Stimulated activated effector memory CD8-positive, alpha-beta T cell treated with anti-CD3 and anti-CD28 coated beads, Interleukin-12 subunit alpha, Interleukin-12 subunit beta, amount 100 ng/mL, for 72 hours (primary cell): ENCODE measurements at regions not wholly inside any gene's neighbourhood (a gene's known extent, or its start where the extent isn't known, plus 50 kb on each side); places are given as distances from the start of the nearest gene placed in this dataset.

Source experiments
- ATAC-seq: fragments of 150-1000 bp; cut with Tn5 transposase; 2 replicates; pipeline ENCODE4 v1.10.0; 2021
- DNase-seq, 2 donors: peaks; one replicate each; pipeline ENCODE4 v3.0.0; 2021 to 2022; ENCODE audit warnings: low spot score in 2 of 2
- H3K27ac Mint-ChIP-seq: one replicate; pipeline ENCODE4 v1.8.0; 2022; ENCODE audit warnings: mild to moderate bottlenecking, mixed read lengths
- H3K36me3 Mint-ChIP-seq: one replicate; pipeline ENCODE4 v1.8.0; 2022; ENCODE audit warnings: mild to moderate bottlenecking, mixed read lengths
- H3K4me1 Mint-ChIP-seq: one replicate; pipeline ENCODE4 v1.8.0; 2022; ENCODE audit warnings: mixed read lengths
- H3K4me3 Mint-ChIP-seq: one replicate; pipeline ENCODE4 v1.8.0; 2022; ENCODE audit warnings: mild to moderate bottlenecking, mixed read lengths
- H3K9me3 Mint-ChIP-seq: one replicate; pipeline ENCODE4 v1.8.0; 2022; ENCODE audit warnings: mixed read lengths

DNA sequence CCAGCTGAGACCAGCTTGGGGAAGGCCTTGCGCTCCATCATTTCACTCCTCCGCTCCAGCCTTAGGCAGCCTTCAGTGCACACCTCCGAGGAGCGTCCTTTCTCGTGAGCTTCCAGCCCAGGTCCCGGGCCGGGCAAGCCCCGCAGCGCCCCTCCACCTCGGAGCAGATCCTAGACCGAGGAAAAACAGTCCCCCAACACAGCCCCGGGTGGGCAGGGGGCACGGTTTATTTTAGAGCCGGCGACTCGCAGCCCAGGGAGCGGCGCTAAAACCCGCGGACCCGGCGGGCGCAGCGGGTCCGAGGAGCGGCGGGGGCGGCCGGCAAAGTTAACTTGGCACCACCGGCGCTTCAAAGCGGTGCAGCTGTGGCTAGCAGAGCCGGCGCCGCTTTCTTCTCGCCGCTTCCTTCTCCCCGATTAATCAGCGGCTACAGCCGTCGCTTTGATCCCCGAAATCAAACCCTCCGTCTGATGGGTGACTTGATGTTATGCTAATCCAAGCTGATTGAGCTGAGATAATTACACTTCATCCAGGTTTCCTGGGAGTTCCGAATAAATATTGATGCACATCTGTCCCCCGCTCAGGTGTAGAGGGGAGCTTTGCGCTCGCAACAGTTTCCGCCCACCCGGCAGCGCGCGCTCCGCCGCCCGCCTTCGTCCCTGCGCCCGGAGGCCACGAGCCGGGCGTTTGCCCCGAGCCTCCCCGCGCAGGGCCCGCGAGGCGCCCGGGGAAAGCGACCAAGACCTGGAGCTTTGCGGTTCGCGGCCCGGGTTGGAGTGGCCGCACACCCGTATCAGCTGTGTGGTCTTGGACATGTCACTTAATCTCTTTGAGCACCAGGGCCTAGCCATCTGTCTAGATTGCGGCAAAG is 192.7 kb downstream of the BUD13 start:
- no peak overlapping the region for H3K4me3 Mint-ChIP-seq
- no peak for ATAC-seq
- no peaks in the 10 kb centered on the region for H3K9me3 Mint-ChIP-seq
- no peak for DNase-seq
- H3K27ac Mint-ChIP-seq, result no peak overlapping the region
- no peaks in the 10 kb centered on the region for H3K36me3 Mint-ChIP-seq
- H3K4me1 Mint-ChIP-seq, result no peaks in the 10 kb centered on the region

DNA sequence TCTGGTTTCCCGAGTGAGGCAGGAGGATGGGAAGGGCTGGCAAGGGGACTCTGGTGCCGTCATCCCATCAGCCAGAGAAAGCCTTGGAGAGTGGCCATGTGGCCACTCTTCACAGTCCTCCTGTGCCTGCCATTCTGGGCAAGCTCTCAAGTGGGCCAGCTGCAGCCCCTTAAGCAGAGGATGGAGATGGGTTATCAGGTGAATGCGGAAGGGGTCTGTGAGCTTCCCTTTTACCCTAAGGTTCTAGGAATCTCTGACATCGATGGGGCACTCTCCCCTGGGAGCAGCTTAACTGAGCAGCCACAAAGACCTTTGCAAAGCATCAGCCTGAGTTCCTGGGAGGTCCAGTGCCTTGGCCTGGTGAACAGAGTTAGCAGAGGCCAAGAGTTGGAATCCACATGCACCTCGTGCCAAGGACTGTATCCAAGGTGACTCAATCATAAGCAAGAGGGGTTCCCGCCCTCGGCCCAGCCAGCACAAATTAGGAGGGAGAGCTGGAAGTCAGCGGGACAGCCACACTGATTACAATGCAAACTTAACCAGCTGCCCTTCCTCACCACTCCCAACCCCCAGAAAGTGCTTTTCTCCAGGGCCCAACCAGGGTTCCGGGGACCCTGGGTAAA is 193.6 kb downstream of the BUD13 start:
- ATAC-seq (no peak), DNase-seq (no peak)
- H3K4me3 Mint-ChIP-seq, result no peak overlapping the region
- no peaks in the 10 kb centered on the region for H3K36me3 Mint-ChIP-seq
- no peaks in the 10 kb centered on the region for H3K4me1 Mint-ChIP-seq
- H3K27ac Mint-ChIP-seq, result no peak overlapping the region
- no peaks in the 10 kb centered on the region for H3K9me3 Mint-ChIP-seq

- H3K9me3 Mint-ChIP-seq, result no peaks in the 10 kb centered on the region
Observed at GRCh38 chr11:116577956-116578355, 194.8 kb downstream of the BUD13 start.

DNA sequence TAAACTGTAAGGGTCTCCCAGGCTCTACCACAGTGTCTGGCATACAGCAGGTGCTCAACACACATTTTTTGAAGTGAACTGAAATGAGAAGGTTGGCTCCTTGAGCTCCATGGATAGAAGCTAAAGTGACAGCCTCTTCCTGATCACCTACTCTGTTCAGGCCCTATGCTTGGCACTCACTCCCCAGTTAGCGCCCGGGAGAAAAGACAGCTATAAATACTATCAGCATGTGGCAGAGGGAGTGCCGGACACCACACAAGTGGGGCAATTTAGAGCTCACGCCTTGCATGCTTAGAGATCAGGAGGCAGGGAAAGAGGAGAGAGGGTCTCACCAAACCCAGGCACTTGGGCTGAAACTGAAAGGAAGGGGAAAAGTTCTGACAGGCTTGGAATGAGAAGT is 195.5 kb downstream of the BUD13 start:
- Mint-ChIP-seq H3K4me1 (no peaks in the 10 kb centered on the region), H3K4me3 (no peak overlapping the region), H3K27ac (no peak overlapping the region), H3K36me3 (no peaks in the 10 kb centered on the region), H3K9me3 (no peaks in the 10 kb centered on the region)
- DNase-seq (no peak), ATAC-seq (no peak)

More at GRCh38 chr11:116577956-116578355, 194.8 kb downstream of the BUD13 start:
- no peak overlapping the region for H3K4me3 Mint-ChIP-seq
- H3K36me3 Mint-ChIP-seq, result no peaks in the 10 kb centered on the region
- ATAC-seq, result no peak
- no peak overlapping the region for H3K27ac Mint-ChIP-seq
- no peaks in the 10 kb centered on the region for H3K4me1 Mint-ChIP-seq
- no peak for DNase-seq

GRCh38 chr11:116576526-116576925 is 196.3 kb downstream of the BUD13 start:
- no peaks in the 10 kb centered on the region for H3K9me3 Mint-ChIP-seq
- H3K4me1 Mint-ChIP-seq, result no peaks in the 10 kb centered on the region
- no peaks in the 10 kb centered on the region for H3K36me3 Mint-ChIP-seq
- no peak overlapping the region for H3K4me3 Mint-ChIP-seq
- no peak for DNase-seq
- no peak overlapping the region for H3K27ac Mint-ChIP-seq
- ATAC-seq, result no peak

DNA sequence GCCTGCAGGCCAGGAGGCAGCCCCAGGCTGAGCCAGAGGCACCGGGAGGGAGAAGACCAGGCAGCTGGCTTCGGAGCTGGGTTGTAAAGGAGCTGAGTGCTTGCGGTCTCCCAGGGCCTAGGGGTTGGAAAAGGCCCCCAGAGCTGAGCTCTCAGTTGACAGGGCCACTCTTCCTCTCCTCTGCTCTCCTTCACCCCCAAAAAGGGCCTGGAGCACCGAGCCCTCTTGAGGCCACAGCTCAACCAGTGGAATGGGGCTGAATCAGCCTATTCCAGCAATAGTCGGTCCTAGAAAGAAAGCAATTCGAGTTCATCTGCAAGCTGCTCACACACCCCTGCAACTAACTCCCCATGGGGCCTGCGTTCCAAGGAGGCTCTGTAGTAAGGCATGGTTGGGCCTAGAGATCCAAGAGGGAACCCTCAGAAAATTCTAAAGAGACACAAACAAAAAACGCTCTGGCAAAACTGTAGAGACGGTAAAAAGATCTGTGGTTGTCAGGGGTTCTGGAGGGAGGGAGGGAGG is 205.0 kb downstream of the BUD13 start:
- Mint-ChIP-seq H3K36me3 (no peaks in the 10 kb centered on the region), H3K27ac (no peak overlapping the region), H3K4me1 (no peaks in the 10 kb centered on the region), H3K9me3 (peaks cover 4% of the 10 kb centered on the region), H3K4me3 (no peak overlapping the region)
- no peak for DNase-seq
- ATAC-seq, result no peak

- DNase-seq (no peak), ATAC-seq (no peak)
- Mint-ChIP-seq H3K27ac (no peak overlapping the region), H3K36me3 (no peaks in the 10 kb centered on the region), H3K4me3 (no peak overlapping the region), H3K4me1 (no peaks in the 10 kb centered on the region), H3K9me3 (peaks cover 4% of the 10 kb centered on the region)
Observed at GRCh38 chr11:116563712-116564047, 209.1 kb downstream of the BUD13 start.

- Mint-ChIP-seq H3K9me3 (peaks cover 4% of the 10 kb centered on the region), H3K4me1 (no peaks in the 10 kb centered on the region), H3K36me3 (no peaks in the 10 kb centered on the region), H3K4me3 (no peak overlapping the region), H3K27ac (no peak overlapping the region)
- no peak for DNase-seq
- no peak for ATAC-seq
Observed at GRCh38 chr11:116563028-116563711, 209.6 kb downstream of the BUD13 start.

DNA sequence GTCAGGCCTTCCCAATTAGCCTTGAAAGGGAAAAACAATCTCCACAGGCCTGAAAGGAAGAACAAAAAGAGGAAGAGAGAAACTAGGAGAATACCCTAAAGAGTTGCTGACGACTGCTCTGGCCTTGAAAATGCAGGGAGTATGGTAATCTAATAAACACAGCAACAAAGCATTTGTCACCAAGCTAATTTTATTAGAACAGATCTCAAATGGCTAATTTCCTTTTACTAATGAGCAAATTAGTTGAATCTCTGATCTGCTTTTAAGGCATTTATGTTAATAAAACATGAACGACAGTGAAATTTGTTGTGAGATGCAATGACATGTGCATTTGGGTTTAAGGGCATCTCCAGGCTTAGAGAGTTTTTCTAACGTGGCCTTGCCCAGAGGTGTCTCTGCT is 212.2 kb downstream of the BUD13 start:
- no peaks in the 10 kb centered on the region for H3K4me1 Mint-ChIP-seq
- no peak overlapping the region for H3K4me3 Mint-ChIP-seq
- no peak for ATAC-seq
- no peak for DNase-seq
- peaks cover 4% of the 10 kb centered on the region for H3K9me3 Mint-ChIP-seq
- no peaks in the 10 kb centered on the region for H3K36me3 Mint-ChIP-seq
- H3K27ac Mint-ChIP-seq, result no peak overlapping the region

DNA sequence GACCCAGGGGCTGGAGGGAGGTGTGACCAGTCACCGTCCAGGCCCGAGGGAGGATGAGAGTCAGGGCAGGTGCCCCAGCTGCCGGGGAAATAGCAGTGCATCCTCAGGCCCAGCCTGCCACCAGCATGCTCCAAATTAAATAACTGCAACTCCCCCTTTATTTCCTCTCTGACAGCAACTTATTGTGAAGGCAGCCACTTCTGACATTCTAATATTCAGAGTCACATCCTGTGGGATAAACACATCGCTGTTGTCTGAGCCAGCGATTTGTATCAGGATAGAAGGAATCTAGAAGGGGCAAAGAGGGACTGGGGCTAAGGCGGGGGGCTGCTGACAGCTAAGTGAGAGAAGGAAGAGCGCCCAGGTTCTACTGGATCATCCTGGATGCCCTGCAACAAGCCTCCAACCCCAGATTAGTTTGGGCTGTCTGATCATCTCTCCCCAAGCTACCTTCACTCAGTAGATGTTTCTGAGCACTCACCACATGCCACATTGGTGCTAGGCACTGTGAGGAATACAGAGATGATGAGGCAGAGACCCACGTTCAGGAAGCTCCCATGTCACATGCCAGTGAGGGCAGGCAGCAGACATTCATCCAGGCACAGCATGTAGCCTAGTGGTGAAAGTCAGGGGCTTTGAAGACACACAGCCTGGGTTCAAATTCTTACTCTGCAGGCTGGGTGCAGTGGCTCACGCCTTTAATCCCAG is 214.1 kb downstream of the BUD13 start:
- H3K4me3 Mint-ChIP-seq, result no peak overlapping the region
- H3K4me1 Mint-ChIP-seq, result no peaks in the 10 kb centered on the region
- H3K9me3 Mint-ChIP-seq, result peaks cover 2% of the 10 kb centered on the region
- ATAC-seq (no peak), DNase-seq (no peak)
- H3K36me3 Mint-ChIP-seq, result no peaks in the 10 kb centered on the region
- H3K27ac Mint-ChIP-seq, result no peak overlapping the region

GRCh38 chr11:116557282-116557681 is 215.5 kb downstream of the BUD13 start:
- peaks cover 2% of the 10 kb centered on the region for H3K9me3 Mint-ChIP-seq
- H3K4me3 Mint-ChIP-seq, result no peak overlapping the region
- H3K36me3 Mint-ChIP-seq, result no peaks in the 10 kb centered on the region
- DNase-seq (no peak), ATAC-seq (peak; percentile 22)
- H3K27ac Mint-ChIP-seq, result no peak overlapping the region
- H3K4me1 Mint-ChIP-seq, result no peaks in the 10 kb centered on the region

DNA sequence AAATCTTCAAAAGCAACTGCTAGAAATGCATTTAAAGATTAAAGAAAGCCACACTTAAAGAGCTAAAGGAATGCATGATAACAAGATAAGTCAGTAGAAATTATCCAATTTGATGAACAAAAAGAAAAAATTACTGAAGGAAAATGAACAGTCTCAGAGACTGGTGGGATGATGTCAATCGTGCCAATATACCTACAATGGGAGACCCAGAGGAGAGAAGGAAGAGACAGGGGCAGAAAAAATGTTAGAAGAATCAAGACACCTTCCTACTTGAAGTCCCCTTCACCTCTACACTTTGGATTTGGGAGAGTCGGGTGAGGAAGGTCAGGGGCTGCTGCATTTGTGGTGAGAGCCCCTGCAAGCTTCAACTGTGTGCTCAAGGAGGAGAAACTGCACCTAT is 216.3 kb downstream of the BUD13 start:
- H3K4me3 Mint-ChIP-seq, result no peak overlapping the region
- peaks cover 2% of the 10 kb centered on the region for H3K9me3 Mint-ChIP-seq
- H3K36me3 Mint-ChIP-seq, result no peaks in the 10 kb centered on the region
- no peaks in the 10 kb centered on the region for H3K4me1 Mint-ChIP-seq
- no peak overlapping the region for H3K27ac Mint-ChIP-seq
- DNase-seq (no peak), ATAC-seq (no peak)

GRCh38 chr11:116553482-116553881 is 219.3 kb downstream of the BUD13 start:
- Mint-ChIP-seq H3K27ac (no peak overlapping the region), H3K9me3 (peaks cover 2% of the 10 kb centered on the region), H3K36me3 (no peaks in the 10 kb centered on the region), H3K4me1 (no peaks in the 10 kb centered on the region), H3K4me3 (no peak overlapping the region)
- no peak for ATAC-seq
- DNase-seq, result no peak

- no peaks in the 10 kb centered on the region for H3K4me1 Mint-ChIP-seq
- H3K4me3 Mint-ChIP-seq, result no peak overlapping the region
- H3K27ac Mint-ChIP-seq, result no peak overlapping the region
- no peaks in the 10 kb centered on the region for H3K36me3 Mint-ChIP-seq
- H3K9me3 Mint-ChIP-seq, result peaks cover 2% of the 10 kb centered on the region
- no peak for DNase-seq
- no peak for ATAC-seq
Observed at GRCh38 chr11:116551576-116551975, 221.2 kb downstream of the BUD13 start.

DNA sequence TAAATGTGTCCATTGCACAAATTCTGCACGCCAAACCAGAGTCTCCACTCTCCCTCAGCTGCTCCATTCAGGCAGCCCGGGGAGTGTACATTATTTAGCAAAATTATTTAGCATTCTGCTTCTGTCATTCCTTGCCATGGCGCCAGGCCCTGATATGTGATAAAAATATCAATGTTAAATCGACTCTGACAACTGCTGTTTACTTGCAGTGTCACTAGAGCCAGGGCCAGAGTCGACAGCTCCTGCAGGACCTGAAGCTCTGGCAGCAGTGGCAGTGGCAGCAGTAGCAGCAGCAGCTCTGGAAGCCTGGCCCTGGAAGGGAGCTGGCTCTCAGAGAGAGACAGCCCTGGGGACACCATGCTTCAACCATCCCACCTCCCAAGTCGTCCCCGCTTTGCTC is 224.5 kb downstream of the BUD13 start:
- DNase-seq (no peak), ATAC-seq (no peak)
- no peak overlapping the region for H3K4me3 Mint-ChIP-seq
- no peaks in the 10 kb centered on the region for H3K36me3 Mint-ChIP-seq
- H3K4me1 Mint-ChIP-seq, result no peaks in the 10 kb centered on the region
- no peak overlapping the region for H3K27ac Mint-ChIP-seq
- H3K9me3 Mint-ChIP-seq, result no peaks in the 10 kb centered on the region
